ENCODE measurements at regions not wholly inside any gene's neighbourhood (a gene's known extent, or its start where the extent isn't known, plus 50 kb on each side); places are given as distances from the start of the nearest gene placed in this dataset.

DNA sequence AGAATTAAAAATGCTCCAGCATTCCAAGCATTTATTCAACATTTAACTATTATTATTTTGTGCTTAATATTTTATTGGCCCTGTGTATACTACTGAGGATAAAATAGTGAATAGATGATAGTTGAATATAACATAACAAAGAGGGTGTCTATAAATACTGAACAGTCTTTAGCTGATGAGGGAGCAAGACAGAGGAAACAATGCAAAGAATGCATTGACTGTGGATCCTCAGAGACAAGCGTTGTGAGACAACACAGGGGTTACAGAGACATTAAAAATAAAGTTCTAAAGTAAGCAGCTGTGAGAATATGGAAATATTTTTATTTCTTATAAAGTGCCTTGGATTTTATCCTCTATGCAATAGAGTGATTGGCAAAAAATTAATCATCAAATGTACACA is 1133.1 kb downstream of the PLA2G4A start:
- H3K4me2 ChIP-seq = no peak overlapping the region
- TF ChIP-seq SREBF2 (IDR thresholded peaks at IDR 0.05) (no peak), RAD21 (conservative IDR thresholded peaks at IDR 0.05 in 1 of 2, IDR thresholded peaks at IDR 0.05 in 1 of 2) (no peak)
- H3K27ac ChIP-seq = no peak overlapping the region
- H3K4me3 ChIP-seq = no peak overlapping the region
- H3K4me1 ChIP-seq = peaks cover 2% of the 10 kb centered on the region; the same call in 1 of the 3 replicates
- 45% methylated on average over 1 of the region's 1 CpG for whole genome bisulfite sequencing (ENCODE audit: missing lambda C conversion rate)
- POLR2A ChIA-PET = no interaction called here
- ATAC-seq (no peak), DNase-seq (ENCODE audit: low read depth in 1 of 2, low spot score in 1 of 2) (no peak), FAIRE-seq (no peak)
- CTCF ChIA-PET = no interaction called here
- H3K9me3 ChIP-seq = no peaks in the 10 kb centered on the region

DNA sequence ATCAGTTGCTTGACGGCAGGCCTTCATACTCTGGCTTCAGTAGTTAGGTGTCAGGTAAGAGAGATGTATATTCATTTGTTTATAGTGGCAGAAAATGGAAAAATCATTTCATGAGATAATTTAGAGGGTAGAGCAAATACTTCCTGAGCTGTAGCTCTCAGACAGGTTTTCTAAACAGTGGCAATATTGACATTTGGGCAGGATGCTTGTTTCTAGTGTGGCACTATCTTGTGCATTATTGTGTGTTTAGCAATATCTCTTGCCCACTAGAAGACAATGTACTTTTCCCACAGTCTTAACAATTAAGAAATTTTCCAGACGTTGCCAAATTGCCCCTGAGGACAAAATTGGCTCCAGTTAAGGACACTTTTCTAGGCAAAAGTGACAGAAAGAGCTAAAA is 1143.1 kb downstream of the PLA2G4A start:
- ChIA-PET POLR2A (no interaction called here), CTCF (no interaction called here)
- H3K4me2 ChIP-seq = no peak overlapping the region
- WGBS (ENCODE audit: missing lambda C conversion rate) = 41% methylated on average over 2 of the region's 2 CpGs
- DNase-seq (ENCODE audit: low read depth in 1 of 2, low spot score in 1 of 2) (no peak), ATAC-seq (no peak), FAIRE-seq (no peak)
- H3K9me3 ChIP-seq = no peaks in the 10 kb centered on the region
- H3K4me1 ChIP-seq = no peaks in the 10 kb centered on the region
- no peak overlapping the region for H3K27ac ChIP-seq
- no peak for TF ChIP-seq RARB (CRISPR knock-in tag; IDR thresholded peaks at IDR 0.05)
- TF ChIP-seq, protein P1, sequence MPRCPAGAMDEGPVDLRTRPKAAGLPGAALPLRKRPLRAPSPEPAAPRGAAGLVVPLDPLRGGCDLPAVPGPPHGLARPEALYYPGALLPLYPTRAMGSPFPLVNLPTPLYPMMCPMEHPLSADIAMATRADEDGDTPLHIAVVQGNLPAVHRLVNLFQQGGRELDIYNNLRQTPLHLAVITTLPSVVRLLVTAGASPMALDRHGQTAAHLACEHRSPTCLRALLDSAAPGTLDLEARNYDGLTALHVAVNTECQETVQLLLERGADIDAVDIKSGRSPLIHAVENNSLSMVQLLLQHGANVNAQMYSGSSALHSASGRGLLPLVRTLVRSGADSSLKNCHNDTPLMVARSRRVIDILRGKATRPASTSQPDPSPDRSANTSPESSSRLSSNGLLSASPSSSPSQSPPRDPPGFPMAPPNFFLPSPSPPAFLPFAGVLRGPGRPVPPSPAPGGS (IDR thresholded peaks at IDR 0.05) = no peak
- TF ChIP-seq TP53 (CRISPR knock-in tag; IDR thresholded peaks at IDR 0.05) = no peak
- TF ChIP-seq ZSCAN20 (CRISPR knock-in tag; IDR thresholded peaks at IDR 0.05) = no peak
- no peak for TF ChIP-seq POLR2A (IDR thresholded peaks at IDR 0.05; ENCODE audit: low read length)
- no peak for TF ChIP-seq CHD4 (IDR thresholded peaks at IDR 0.05; ENCODE audit: borderline replicate concordance)
- TF ChIP-seq CBX8 (IDR thresholded peaks at IDR 0.05) = no peak
- H3K4me3 ChIP-seq = no peak overlapping the region

DNA sequence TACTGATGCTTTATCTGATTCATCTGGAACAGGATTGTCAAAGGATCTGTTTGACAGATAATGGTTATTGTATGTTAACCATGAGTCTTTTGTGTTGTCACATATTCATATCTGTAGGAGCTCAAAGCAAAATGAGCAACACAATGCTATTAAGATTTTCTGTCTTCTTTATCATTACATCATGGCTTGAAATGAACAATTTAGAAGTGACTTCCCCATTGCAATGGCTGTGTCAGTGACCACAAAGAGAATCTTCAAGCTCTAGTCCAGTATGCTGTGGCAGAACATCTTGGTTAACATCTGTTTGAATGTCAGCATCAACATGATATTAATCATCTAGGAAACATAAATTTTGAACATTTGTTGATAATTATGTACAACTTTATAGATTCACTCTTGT is 1148.5 kb downstream of the PLA2G4A start:
- Histone ChIP-seq H3K4me3 (no peak overlapping the region), H3K4me2 (no peak overlapping the region), H3K9me3 (no peaks in the 10 kb centered on the region), H3K4me1 (no peaks in the 10 kb centered on the region), H3K27ac (no peak overlapping the region)
- no peak for DNase-seq (ENCODE audit: low read depth in 1 of 2, low spot score in 1 of 2)
- TF ChIP-seq TP53 (CRISPR knock-in tag; IDR thresholded peaks at IDR 0.05) (no peak), RFX5 (IDR thresholded peaks at IDR 0.05) (no peak), NR3C1 (IDR thresholded peaks at IDR 0.05) (no peak), KDM5A (IDR thresholded peaks at IDR 0.05) (no peak), MAX (IDR thresholded peaks at IDR 0.05) (no peak), SMC3 (IDR thresholded peaks at IDR 0.05) (no peak), RNF2 (IDR thresholded peaks at IDR 0.05; ENCODE audit: borderline replicate concordance, low read depth) (no peak), RAD21 (conservative IDR thresholded peaks at IDR 0.05 in 1 of 2, IDR thresholded peaks at IDR 0.05 in 1 of 2) (no peak), HOXA7 (CRISPR knock-in tag; IDR thresholded peaks at IDR 0.05) (no peak), ZFP36 (IDR thresholded peaks at IDR 0.05; ENCODE audit: borderline replicate concordance, partially characterized antibody) (no peak), HEYL (CRISPR knock-in tag; IDR thresholded peaks at IDR 0.05) (no peak), EHMT2 (IDR thresholded peaks at IDR 0.05; ENCODE audit: low read depth) (no peak), JUNB (IDR thresholded peaks at IDR 0.05) (no peak)
- TF ChIP-seq, protein P1 (IDR thresholded peaks at IDR 0.05) = no peak
- TF ChIP-seq, protein P2, sequence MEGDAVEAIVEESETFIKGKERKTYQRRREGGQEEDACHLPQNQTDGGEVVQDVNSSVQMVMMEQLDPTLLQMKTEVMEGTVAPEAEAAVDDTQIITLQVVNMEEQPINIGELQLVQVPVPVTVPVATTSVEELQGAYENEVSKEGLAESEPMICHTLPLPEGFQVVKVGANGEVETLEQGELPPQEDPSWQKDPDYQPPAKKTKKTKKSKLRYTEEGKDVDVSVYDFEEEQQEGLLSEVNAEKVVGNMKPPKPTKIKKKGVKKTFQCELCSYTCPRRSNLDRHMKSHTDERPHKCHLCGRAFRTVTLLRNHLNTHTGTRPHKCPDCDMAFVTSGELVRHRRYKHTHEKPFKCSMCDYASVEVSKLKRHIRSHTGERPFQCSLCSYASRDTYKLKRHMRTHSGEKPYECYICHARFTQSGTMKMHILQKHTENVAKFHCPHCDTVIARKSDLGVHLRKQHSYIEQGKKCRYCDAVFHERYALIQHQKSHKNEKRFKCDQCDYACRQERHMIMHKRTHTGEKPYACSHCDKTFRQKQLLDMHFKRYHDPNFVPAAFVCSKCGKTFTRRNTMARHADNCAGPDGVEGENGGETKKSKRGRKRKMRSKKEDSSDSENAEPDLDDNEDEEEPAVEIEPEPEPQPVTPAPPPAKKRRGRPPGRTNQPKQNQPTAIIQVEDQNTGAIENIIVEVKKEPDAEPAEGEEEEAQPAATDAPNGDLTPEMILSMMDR (IDR thresholded peaks at IDR 0.05) = no peak
- TF ChIP-seq, protein P3, sequence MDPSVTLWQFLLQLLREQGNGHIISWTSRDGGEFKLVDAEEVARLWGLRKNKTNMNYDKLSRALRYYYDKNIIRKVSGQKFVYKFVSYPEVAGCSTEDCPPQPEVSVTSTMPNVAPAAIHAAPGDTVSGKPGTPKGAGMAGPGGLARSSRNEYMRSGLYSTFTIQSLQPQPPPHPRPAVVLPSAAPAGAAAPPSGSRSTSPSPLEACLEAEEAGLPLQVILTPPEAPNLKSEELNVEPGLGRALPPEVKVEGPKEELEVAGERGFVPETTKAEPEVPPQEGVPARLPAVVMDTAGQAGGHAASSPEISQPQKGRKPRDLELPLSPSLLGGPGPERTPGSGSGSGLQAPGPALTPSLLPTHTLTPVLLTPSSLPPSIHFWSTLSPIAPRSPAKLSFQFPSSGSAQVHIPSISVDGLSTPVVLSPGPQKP (IDR thresholded peaks at IDR 0.05; ENCODE audit: low read depth, low read length) = no peak
- ChIA-PET CTCF (no interaction called here), POLR2A (no interaction called here)
- FAIRE-seq = no peak
- ATAC-seq = no peak

All from A549 (cell line).